Kidney epithelial cell (primary cell): ENCODE measurements at regions not wholly inside any gene's neighbourhood (a gene's known extent, or its start where the extent isn't known, plus 50 kb on each side); places are given as distances from the start of the nearest gene placed in this dataset.

Experiments
- DNase-seq: peaks from one replicate; pipeline ENCODE4 v3.0.0-alpha.2; 2010; ENCODE audit warnings: low read depth
- H3K27me3 ChIP-seq: 2 replicates; pipeline ENCODE4 v1.6.0; 2011; ENCODE audit warnings: low read length; ENCODE audit not compliant: control insufficient read depth, insufficient read depth
- H3K36me3 ChIP-seq: 2 replicates; pipeline ENCODE4 v1.5.1; 2011; ENCODE audit warnings: low read length; ENCODE audit not compliant: control insufficient read depth, insufficient read depth
- H3K4me3 ChIP-seq: 2 replicates; pipeline ENCODE4 v1.5.1; 2011; ENCODE audit warnings: low read depth, mild to moderate bottlenecking, control low read depth, low read length
- CTCF ChIP-seq: IDR thresholded peaks from 2 replicates; pipeline ENCODE4 v1.5.1; 2011; ENCODE audit warnings: mild to moderate bottlenecking, moderate library complexity, low read length, control low read depth, inconsistent platforms; ENCODE audit not compliant: insufficient read depth, poor library complexity, severe bottlenecking

GRCh38 chr2:150889141-150889540 is 372.5 kb downstream of the RBM43 start:
- H3K4me3 ChIP-seq = no peak overlapping the region
- TF ChIP-seq CTCF = no peak
- H3K27me3 ChIP-seq = no peaks in the 10 kb centered on the region
- no peak for DNase-seq
- no peaks in the 10 kb centered on the region for H3K36me3 ChIP-seq

GRCh38 chr2:150888337-150888736 is 373.3 kb downstream of the RBM43 start:
- Histone ChIP-seq H3K27me3 (no peaks in the 10 kb centered on the region), H3K36me3 (no peaks in the 10 kb centered on the region), H3K4me3 (no peak overlapping the region)
- no peak for TF ChIP-seq CTCF
- no peak for DNase-seq

GRCh38 chr2:150887926-150888325 is 373.7 kb downstream of the RBM43 start:
- Histone ChIP-seq H3K4me3 (no peak overlapping the region), H3K36me3 (no peaks in the 10 kb centered on the region), H3K27me3 (no peaks in the 10 kb centered on the region)
- TF ChIP-seq CTCF = no peak
- no peak for DNase-seq

GRCh38 chr2:150885774-150886386 is 375.8 kb downstream of the RBM43 start:
- DNase-seq = no peak
- H3K36me3 ChIP-seq = no peaks in the 10 kb centered on the region
- no peak overlapping the region for H3K4me3 ChIP-seq
- H3K27me3 ChIP-seq = no peaks in the 10 kb centered on the region
- no peak for TF ChIP-seq CTCF

GRCh38 chr2:150885236-150885635 is 376.4 kb downstream of the RBM43 start:
- no peak for DNase-seq
- TF ChIP-seq CTCF = no peak
- Histone ChIP-seq H3K4me3 (no peak overlapping the region), H3K36me3 (no peaks in the 10 kb centered on the region), H3K27me3 (no peaks in the 10 kb centered on the region)

GRCh38 chr2:150883613-150883895 is 378.1 kb downstream of the RBM43 start:
- TF ChIP-seq CTCF = no peak
- Histone ChIP-seq H3K27me3 (no peaks in the 10 kb centered on the region), H3K4me3 (no peak overlapping the region), H3K36me3 (no peaks in the 10 kb centered on the region)
- DNase-seq = no peak
